ENCODE measurements at regions not wholly inside any gene's neighbourhood (a gene's known extent, or its start where the extent isn't known, plus 50 kb on each side); places are given as distances from the start of the nearest gene placed in this dataset.

DNA sequence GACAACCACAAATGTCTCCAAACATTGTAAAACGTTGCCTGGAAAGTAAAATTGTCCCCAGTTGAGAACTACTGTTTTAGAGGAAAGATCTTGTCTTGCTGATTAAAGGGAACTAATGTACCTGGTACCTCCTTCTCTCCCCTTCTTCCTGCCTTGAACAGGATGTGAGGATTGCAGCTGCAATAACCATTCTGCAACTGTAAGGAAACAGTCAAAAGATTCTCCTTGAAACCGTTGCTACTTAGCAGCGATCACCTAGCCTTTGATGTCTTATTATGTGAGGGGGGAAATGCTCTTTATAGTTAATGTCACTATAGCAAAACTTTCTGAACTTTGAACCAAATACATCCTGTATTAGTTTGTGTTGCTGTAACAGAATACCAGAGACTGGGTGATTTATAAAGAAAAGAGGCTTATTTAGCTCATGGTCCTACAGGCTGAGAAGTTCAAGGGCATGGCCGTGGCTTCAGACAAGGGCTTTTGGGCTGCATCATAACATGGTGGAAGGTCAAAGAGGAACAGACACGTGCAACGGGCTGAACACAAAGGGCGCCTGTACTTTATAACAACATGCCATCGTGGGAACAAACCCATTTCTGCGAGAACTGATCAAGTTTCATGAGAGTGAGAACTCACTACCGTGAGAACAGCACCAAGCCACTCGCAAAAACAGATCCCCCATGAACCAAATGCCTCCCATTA lies 54.2 kb upstream of the PARD3 start:
- H3K27me3 ChIP-seq (replicated peaks; ENCODE audit: insufficient read depth, low read depth, low read length, poor library complexity) = no peaks in the 10 kb centered on the region

DNA sequence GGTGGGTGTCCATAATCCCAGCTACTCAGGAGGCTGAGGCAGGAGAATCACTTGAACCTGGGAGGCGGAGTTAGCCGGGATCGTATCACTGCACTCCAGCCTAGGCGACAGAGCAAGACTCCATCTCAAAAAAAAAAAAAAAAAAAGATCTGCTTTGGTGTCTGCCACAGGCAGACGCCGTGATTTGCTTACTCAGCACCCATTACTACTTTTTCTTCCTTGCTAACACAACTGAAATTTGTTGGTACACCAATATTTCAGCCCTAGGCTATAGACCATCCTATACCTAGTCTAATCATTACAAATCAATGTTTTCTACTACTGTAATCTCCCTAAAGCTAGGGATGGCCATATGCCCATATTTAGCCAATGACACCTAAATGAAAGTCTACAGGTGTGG lies 53.5 kb upstream of the PARD3 start:
- POLR2A ChIA-PET (ENCODE audit: low non-redundant PET) = no interaction called here
- TF ChIP-seq, protein P1, sequence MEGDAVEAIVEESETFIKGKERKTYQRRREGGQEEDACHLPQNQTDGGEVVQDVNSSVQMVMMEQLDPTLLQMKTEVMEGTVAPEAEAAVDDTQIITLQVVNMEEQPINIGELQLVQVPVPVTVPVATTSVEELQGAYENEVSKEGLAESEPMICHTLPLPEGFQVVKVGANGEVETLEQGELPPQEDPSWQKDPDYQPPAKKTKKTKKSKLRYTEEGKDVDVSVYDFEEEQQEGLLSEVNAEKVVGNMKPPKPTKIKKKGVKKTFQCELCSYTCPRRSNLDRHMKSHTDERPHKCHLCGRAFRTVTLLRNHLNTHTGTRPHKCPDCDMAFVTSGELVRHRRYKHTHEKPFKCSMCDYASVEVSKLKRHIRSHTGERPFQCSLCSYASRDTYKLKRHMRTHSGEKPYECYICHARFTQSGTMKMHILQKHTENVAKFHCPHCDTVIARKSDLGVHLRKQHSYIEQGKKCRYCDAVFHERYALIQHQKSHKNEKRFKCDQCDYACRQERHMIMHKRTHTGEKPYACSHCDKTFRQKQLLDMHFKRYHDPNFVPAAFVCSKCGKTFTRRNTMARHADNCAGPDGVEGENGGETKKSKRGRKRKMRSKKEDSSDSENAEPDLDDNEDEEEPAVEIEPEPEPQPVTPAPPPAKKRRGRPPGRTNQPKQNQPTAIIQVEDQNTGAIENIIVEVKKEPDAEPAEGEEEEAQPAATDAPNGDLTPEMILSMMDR (conservative IDR thresholded peaks at IDR 0.05; ENCODE audit: low read depth, low read length) = no peak
- TF ChIP-seq EZH2 (IDR thresholded peaks at IDR 0.05; ENCODE audit: borderline replicate concordance, low read depth, low read length, poor library complexity, severe bottlenecking) = no peak
- Histone ChIP-seq H3K4me3 (ENCODE audit: low read depth, low read length, poor library complexity, severe bottlenecking) (no peak overlapping the region), H3K27me3 (replicated peaks; ENCODE audit: insufficient read depth, low read depth, low read length, poor library complexity) (no peaks in the 10 kb centered on the region), H3K9me3 (ENCODE audit: low read depth, low read length, poor library complexity, severe bottlenecking) (no peaks in the 10 kb centered on the region), H3K27ac (ENCODE audit: low read depth, low read length, poor library complexity, severe bottlenecking) (no peak overlapping the region), H3K4me1 (ENCODE audit: insufficient read depth, low read length, poor library complexity, severe bottlenecking) (peaks cover 18% of the 10 kb centered on the region), H3K36me3 (ENCODE audit: insufficient read depth, low read length, poor library complexity, severe bottlenecking) (no peaks in the 10 kb centered on the region)
- DNase-seq (ENCODE audit: low spot score) = no peak
- CTCF ChIA-PET = no interaction called here
- intact Hi-C loops (cut with micrococcal nuclease; ENCODE audit: unreplicated experiment) = no loop called here
- no TSS peak for BruUV-seq (replicated peaks)

More for the DNA sequence above, 54.2 kb upstream of the PARD3 start:
- TF ChIP-seq, protein P1 (conservative IDR thresholded peaks at IDR 0.05; ENCODE audit: low read depth, low read length) = no peak
- TF ChIP-seq EZH2 (IDR thresholded peaks at IDR 0.05; ENCODE audit: borderline replicate concordance, low read depth, low read length, poor library complexity, severe bottlenecking) = no peak
- intact Hi-C loops (cut with micrococcal nuclease; ENCODE audit: unreplicated experiment) = no loop called here
- no TSS peak for BruUV-seq (replicated peaks)
- POLR2A ChIA-PET (ENCODE audit: low non-redundant PET) = interaction anchor here (0.7 kb wide), 1 partner anchor 134 kb away, joined by 3 read pairs; no protein-coding TSS in a partner anchor
- Histone ChIP-seq H3K27ac (ENCODE audit: low read depth, low read length, poor library complexity, severe bottlenecking) (no peak overlapping the region), H3K4me3 (ENCODE audit: low read depth, low read length, poor library complexity, severe bottlenecking) (no peak overlapping the region), H3K36me3 (ENCODE audit: insufficient read depth, low read length, poor library complexity, severe bottlenecking) (no peaks in the 10 kb centered on the region), H3K4me1 (ENCODE audit: insufficient read depth, low read length, poor library complexity, severe bottlenecking) (peaks cover 15% of the 10 kb centered on the region), H3K9me3 (ENCODE audit: low read depth, low read length, poor library complexity, severe bottlenecking) (no peaks in the 10 kb centered on the region)
- CTCF ChIA-PET = interaction anchor here (0.6 kb wide), 1 partner anchor 194 kb away, joined by 3 read pairs; no protein-coding TSS in a partner anchor
- no peak for DNase-seq (ENCODE audit: low spot score)

DNA sequence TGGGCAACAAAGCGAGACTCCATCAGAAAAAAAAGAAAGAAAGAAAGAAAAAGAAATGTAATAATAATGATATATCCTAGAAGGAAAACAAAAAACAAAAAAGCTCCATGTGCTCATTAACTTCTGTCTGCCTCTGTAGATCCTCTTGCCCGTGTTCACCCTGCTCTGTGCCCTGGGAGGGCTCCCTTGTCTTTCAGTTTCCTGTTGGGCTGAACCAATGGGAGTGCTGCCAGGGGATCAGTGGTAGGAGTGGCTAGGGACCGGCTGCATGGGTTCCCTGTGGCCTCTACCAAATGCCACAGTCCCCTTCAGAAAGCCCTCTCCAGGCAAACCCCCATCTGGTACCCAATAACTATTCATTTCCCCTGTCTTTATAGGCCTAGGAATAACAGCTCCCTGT lies 51.8 kb upstream of the PARD3 start:
- Histone ChIP-seq H3K27ac (ENCODE audit: low read depth, low read length, poor library complexity, severe bottlenecking) (no peak overlapping the region), H3K36me3 (ENCODE audit: insufficient read depth, low read length, poor library complexity, severe bottlenecking) (no peaks in the 10 kb centered on the region), H3K4me1 (ENCODE audit: insufficient read depth, low read length, poor library complexity, severe bottlenecking) (peaks cover 21% of the 10 kb centered on the region), H3K4me3 (ENCODE audit: low read depth, low read length, poor library complexity, severe bottlenecking) (no peak overlapping the region), H3K27me3 (replicated peaks; ENCODE audit: insufficient read depth, low read depth, low read length, poor library complexity) (no peaks in the 10 kb centered on the region), H3K9me3 (ENCODE audit: low read depth, low read length, poor library complexity, severe bottlenecking) (no peaks in the 10 kb centered on the region)
- DNase-seq (ENCODE audit: low spot score) = peak; percentile 73
- POLR2A ChIA-PET (ENCODE audit: low non-redundant PET) = no interaction called here
- TF ChIP-seq, protein P1 (conservative IDR thresholded peaks at IDR 0.05; ENCODE audit: low read depth, low read length) = no peak
- TF ChIP-seq EZH2 (IDR thresholded peaks at IDR 0.05; ENCODE audit: borderline replicate concordance, low read depth, low read length, poor library complexity, severe bottlenecking) = no peak
- CTCF ChIA-PET = no interaction called here
- intact Hi-C loops (cut with micrococcal nuclease; ENCODE audit: unreplicated experiment) = no loop called here
- BruUV-seq (replicated peaks) = no TSS peak
